HUES6 (cell line): ENCODE measurements at regions not wholly inside any gene's neighbourhood (a gene's known extent, or its start where the extent isn't known, plus 50 kb on each side); places are given as distances from the start of the nearest gene placed in this dataset.
"Not testable (repeated sequence)": the region's sequence is repeated elsewhere in the genome, so short reads cannot be mapped to it uniquely, and the experiment has no call there.

Experiments used
- H3K27ac ChIP-seq: 2 replicates; pipeline ENCODE4 v1.7.0; 2013; ENCODE audit warnings: low read depth, mild to moderate bottlenecking, low read length, inconsistent platforms
- H3K27me3 ChIP-seq: 2 replicates; pipeline ENCODE4 v1.6.1; 2013; ENCODE audit warnings: low read length; ENCODE audit not compliant: control insufficient read depth, insufficient read depth
- H3K36me3 ChIP-seq: 2 replicates; pipeline ENCODE4 v1.6.1; 2013; ENCODE audit warnings: low read length; ENCODE audit not compliant: control insufficient read depth, insufficient read depth
- H3K4me1 ChIP-seq: 2 replicates; pipeline ENCODE4 v1.6.1; 2013; ENCODE audit warnings: low read length; ENCODE audit not compliant: control insufficient read depth, insufficient read depth
- H3K4me3 ChIP-seq: 2 replicates; pipeline ENCODE4 v1.5.1; 2013; ENCODE audit warnings: low read depth, low read length
- H3K9ac ChIP-seq: one replicate; pipeline ENCODE4 v1.6.1; 2013; ENCODE audit warnings: mild to moderate bottlenecking, low read length
- H3K9me3 ChIP-seq: 2 replicates; pipeline ENCODE4 v1.6.1; 2013; ENCODE audit warnings: low read depth, low read length; ENCODE audit not compliant: control insufficient read depth, insufficient read depth

DNA sequence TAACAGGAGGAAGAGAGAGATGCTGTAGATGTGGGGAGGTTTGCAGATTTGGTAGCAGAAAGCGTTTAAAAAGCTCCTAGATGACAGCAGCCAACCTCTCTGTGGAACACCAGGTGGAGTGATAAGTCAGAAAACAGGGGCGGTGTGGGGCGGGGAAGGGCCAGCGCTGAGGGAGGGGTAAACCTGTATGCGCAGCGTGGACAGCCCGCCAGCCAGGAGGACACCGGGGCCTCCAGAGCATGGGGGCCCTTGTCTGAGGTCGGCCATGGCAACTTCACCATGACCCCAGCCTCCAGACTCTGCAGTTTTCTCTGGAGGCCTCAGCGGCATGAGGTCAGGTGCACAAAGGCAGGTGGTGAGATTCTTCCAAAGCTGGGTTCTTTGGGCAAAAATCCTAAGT lies 423.7 kb downstream of the BRD1 start:
- H3K27me3 ChIP-seq: peaks cover 11% of the 10 kb centered on the region; the same call in 1 of the 2 replicates
- H3K4me1 ChIP-seq: peaks cover 5% of the 10 kb centered on the region; the same call in 1 of the 2 replicates
- H3K36me3 ChIP-seq: no peaks in the 10 kb centered on the region
- no peak overlapping the region for H3K27ac ChIP-seq
- 0 out of 2 replicates have a peak, but pooled peaks cover 4% of the 10 kb centered on the region for H3K9me3 ChIP-seq
- H3K4me3 ChIP-seq: no peak overlapping the region
- no peak overlapping the region for H3K9ac ChIP-seq

DNA sequence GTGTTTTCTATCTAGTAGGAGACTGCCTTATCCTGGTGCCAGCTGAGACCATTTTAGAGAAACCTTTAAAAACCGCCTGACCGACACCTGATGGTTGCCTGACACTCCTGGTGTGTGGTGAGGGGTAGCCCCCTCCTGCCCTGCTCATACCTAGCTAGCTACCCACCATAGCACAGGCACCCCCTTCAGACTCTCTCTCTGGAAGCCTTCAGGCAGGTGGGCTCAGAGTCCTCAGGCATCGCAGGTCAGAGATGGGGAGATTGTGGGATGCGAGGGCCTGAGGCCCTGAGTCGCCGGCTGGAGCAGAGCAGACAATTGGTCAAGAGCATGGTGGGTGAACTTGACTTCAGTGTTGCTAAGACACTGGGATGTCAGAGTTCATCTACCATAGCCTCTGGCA lies 424.6 kb downstream of the BRD1 start:
- Histone ChIP-seq H3K36me3 (no peaks in the 10 kb centered on the region), H3K4me1 (peaks cover 5% of the 10 kb centered on the region; the same call in 1 of the 2 replicates), H3K27ac (no peak overlapping the region), H3K27me3 (peaks cover 11% of the 10 kb centered on the region; the same call in 1 of the 2 replicates), H3K4me3 (no peak overlapping the region), H3K9ac (no peak overlapping the region), H3K9me3 (0 out of 2 replicates have a peak, but pooled peaks cover 4% of the 10 kb centered on the region)

DNA sequence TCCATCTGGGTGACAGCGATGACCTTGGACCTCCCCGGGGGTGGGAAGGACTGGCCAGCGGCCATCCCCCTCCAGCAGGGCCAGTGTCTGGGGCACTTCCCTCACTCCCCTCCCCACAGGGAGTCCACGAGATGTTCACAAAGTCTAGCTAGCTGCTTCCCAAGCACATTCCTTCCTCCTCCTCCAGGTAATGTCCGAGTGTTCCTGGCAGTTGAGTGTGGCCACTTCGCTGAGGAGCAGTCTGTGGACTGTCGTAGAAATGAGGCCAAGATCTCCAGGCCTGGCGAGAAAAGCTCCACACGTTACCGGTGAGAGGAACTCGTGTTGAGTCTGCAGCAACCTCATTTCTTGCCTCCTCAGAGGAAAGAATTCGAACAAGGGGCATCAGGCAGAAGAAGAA lies 425.5 kb downstream of the BRD1 start:
- no peak overlapping the region for H3K4me3 ChIP-seq
- no peak overlapping the region for H3K9ac ChIP-seq
- no peak overlapping the region for H3K27ac ChIP-seq
- no peaks in the 10 kb centered on the region for H3K36me3 ChIP-seq
- H3K27me3 ChIP-seq: peaks cover 11% of the 10 kb centered on the region; the same call in 1 of the 2 replicates
- peaks cover 5% of the 10 kb centered on the region; the same call in 1 of the 2 replicates for H3K4me1 ChIP-seq
- 0 out of 2 replicates have a peak, but pooled peaks cover 4% of the 10 kb centered on the region for H3K9me3 ChIP-seq

DNA sequence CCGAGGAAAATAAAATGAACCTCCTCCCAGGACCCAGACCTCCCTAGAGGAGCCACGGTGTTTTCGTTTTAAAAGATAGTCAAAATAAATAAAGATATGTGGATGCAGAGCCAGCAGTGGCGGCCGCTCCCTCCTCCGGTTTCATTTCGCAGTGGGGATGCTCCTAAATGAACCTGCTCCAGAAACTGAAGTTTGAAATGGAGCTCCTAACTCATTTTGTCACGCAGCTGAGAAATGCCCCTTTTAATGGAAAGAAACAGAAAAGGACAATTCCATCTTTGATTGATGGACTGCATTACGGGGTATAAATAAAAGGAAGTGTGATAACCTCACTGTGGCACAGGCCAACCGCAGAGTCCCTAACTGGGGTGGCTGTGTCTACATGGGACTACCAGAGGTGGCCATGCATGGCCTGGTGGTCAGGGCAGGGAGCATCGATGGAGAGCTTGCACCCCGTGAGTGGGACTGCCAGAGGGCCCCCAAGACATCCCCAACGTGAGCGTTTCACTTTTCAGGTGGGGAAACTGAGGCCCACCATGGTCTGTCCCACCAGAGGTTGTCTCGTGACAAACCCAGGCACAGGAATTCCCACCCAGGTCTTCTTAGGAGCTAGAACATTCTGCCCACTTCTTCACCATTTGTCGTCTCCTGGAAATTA lies 426.6 kb downstream of the BRD1 start:
- Histone ChIP-seq H3K9ac (no peak overlapping the region), H3K27ac (no peak overlapping the region), H3K4me3 (no peak overlapping the region), H3K27me3 (peaks cover 7% of the 10 kb centered on the region; the same call in 1 of the 2 replicates), H3K9me3 (0 out of 2 replicates have a peak, but pooled peaks cover 4% of the 10 kb centered on the region), H3K36me3 (no peaks in the 10 kb centered on the region), H3K4me1 (peaks cover 5% of the 10 kb centered on the region; the same call in 1 of the 2 replicates)

DNA sequence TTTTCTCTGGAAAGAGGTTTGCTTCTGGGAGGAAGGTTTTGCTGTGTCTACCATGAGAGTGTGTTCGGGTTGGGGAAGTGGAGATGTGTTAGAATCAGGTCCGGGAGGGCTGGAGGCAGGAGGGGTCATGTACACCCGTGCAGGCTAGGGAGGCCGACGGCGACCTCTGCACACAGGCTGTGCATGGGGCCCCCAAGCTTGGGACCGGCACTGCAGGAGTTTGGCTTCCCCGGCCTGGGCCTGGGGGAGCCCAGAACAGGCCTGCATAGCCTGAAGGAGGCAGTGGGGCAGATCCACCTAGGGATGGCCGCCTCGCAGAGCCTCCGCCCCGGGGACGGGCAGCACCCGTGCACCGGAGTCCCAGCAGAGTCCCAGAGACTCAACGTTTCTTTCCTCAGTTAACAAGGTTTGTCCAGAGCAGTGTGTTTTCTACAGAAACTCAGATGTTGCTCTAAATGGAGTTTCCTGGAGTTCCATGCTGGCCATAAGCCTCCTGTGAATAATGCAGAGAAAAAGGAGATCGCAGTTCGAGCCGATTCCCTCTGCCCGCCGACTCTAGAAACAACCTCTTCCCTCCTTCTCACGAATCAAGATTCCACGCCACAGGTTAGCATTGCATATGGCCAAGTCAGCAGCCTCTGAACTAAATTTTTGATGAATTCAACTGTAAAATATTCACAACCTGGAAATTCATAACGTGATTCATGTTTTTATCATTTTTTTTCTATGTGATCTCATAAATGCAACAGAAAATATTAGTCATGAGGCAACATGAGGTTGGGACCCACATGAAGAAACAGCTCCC lies 427.3 kb downstream of the BRD1 start:
- Histone ChIP-seq H3K9me3 (0 out of 2 replicates have a peak, but pooled peaks cover 4% of the 10 kb centered on the region), H3K27me3 (peaks cover 7% of the 10 kb centered on the region; the same call in 1 of the 2 replicates), H3K9ac (no peak overlapping the region), H3K36me3 (no peaks in the 10 kb centered on the region), H3K4me1 (peaks cover 5% of the 10 kb centered on the region; the same call in 1 of the 2 replicates), H3K4me3 (no peak overlapping the region), H3K27ac (no peak overlapping the region)

DNA sequence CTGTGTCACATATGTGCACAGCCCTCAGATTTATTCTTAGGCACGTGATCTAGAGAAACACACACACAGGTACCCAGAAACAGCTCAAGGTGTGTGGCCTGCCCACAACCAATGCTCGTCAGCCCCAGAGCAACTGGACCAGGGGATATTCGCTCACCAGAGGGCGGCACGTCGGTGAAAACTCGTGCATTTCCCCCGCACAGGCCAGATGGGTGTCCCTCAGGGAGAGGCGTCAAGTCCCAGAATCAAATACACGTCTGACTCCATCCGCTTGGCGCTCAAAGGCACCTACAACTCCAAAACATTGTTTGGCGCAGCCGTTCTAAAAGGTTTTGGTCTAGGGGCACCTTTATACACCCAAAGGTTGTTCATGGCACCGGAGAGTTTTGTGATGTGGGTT lies 429.0 kb downstream of the BRD1 start:
- H3K27me3 ChIP-seq: no peaks in the 10 kb centered on the region
- H3K9me3 ChIP-seq: peaks cover 9% of the 10 kb centered on the region; the same call in 1 of the 2 replicates

DNA sequence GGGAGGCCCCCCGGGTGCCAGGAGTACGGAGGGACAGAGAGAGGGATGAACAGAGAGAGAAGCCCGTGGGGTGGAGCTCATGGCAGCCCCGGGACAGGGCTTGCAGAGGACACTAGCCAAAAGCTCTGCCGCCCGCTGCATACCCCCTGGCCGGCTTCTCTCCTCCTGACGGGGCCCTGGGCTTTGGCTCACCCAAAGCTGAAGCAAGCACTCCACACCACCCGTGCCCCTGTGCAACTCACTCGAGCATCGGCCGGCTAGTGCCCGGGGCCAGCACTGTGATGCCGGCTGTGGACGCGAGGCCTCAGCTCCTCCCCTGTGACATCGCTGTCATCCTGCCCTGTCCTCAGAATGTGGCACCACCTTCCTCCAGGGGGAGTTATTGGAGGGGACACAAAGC lies 429.6 kb downstream of the BRD1 start:
- Histone ChIP-seq H3K4me1 (no peaks in the 10 kb centered on the region), H3K9ac (no peak overlapping the region), H3K27me3 (no peaks in the 10 kb centered on the region), H3K4me3 (no peak overlapping the region), H3K9me3 (peaks cover 8% of the 10 kb centered on the region; the same call in 1 of the 2 replicates), H3K36me3 (no peaks in the 10 kb centered on the region), H3K27ac (no peak overlapping the region)

More for the DNA sequence above, 429.0 kb downstream of the BRD1 start:
- Histone ChIP-seq H3K4me3 (no peak overlapping the region), H3K9ac (no peak overlapping the region), H3K36me3 (no peaks in the 10 kb centered on the region), H3K27ac (no peak overlapping the region), H3K4me1 (no peaks in the 10 kb centered on the region)

DNA sequence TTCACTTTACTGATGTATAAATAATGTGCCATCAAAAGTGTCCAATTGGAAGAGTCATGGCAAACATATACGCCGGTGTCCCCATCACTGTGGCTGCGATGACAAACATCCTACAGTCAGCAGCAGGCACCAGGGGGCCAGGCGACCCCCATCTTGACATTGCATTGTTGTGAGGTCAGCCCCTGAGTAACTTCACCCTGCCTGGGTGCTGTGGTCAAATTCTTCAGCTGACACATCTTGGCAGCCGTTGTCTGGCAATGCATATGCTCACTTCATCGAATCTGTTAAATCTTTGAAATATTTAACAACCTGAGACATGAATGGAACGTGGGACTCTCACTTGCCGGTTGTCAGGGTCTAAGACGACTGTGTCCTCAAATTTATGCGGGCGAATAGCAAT lies 430.9 kb downstream of the BRD1 start:
- Histone ChIP-seq H3K9me3 (peaks cover 6% of the 10 kb centered on the region; the same call in 1 of the 2 replicates), H3K27me3 (no peaks in the 10 kb centered on the region), H3K36me3 (no peaks in the 10 kb centered on the region), H3K27ac (no peak overlapping the region), H3K4me1 (no peaks in the 10 kb centered on the region), H3K9ac (no peak overlapping the region), H3K4me3 (no peak overlapping the region)

DNA sequence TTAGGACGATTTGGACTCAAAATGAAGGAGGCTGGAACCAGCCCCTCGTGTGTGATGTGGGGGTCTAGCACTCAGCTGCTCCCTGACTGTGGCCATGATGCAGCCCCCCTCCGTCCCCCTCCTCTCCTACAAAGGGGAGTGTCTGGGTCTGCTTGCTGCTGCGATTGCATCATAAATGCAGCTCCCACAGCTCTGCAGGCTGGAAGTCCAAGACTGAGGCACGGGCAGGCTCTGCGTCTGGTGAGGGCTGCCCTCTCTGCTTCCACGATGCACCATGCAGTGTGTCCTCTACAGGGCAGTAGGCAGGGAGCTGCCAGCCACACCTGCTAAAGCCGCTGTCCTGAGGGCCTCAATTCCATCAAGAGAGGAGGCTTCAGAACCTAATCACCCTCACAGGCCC lies 432.1 kb downstream of the BRD1 start:
- Histone ChIP-seq H3K9me3 (peaks cover 6% of the 10 kb centered on the region; the same call in 1 of the 2 replicates), H3K4me3 (no peak overlapping the region), H3K27ac (no peak overlapping the region), H3K27me3 (no peaks in the 10 kb centered on the region), H3K9ac (no peak overlapping the region), H3K36me3 (no peaks in the 10 kb centered on the region), H3K4me1 (no peaks in the 10 kb centered on the region)

DNA sequence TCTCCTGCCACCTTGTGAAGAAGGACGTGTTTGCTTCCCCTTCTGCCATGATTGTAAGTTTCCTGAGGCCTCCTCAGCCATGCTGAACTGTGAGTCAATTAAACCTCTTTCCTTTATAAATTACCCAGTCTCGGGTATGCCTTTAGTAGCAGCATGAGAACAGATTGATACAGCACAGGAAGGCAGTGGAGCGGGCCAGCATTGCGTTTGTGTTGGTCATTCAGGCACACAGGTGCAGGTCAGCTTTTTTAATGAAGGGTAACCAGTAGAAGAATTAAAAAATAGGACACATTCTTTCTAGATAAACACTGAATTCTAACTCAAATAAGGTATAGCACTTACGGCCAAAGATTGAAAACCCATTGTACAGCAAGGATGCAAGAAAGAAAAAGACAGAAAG lies 432.6 kb downstream of the BRD1 start:
- not testable (repeated sequence) for H3K27ac ChIP-seq, H3K4me3 ChIP-seq, H3K9me3 ChIP-seq, H3K4me1 ChIP-seq, H3K27me3 ChIP-seq, H3K9ac ChIP-seq, H3K36me3 ChIP-seq
